T-cell (primary cell): ENCODE measurements at regions not wholly inside any gene's neighbourhood (a gene's known extent, or its start where the extent isn't known, plus 50 kb on each side); places are given as distances from the start of the nearest gene placed in this dataset.
"Not testable (repeated sequence)": the region's sequence is repeated elsewhere in the genome, so short reads cannot be mapped to it uniquely, and the experiment has no call there.

Source experiments
- ATAC-seq, 4 experiments: fragments of 200-7000 bp in 3 of 4; fragments of 150-1000 bp in 1 of 4; cut with Tn5 transposase; replicated peaks in 1 of 4; 1 replicate in 3 of 4; 2 replicates in 1 of 4; pipeline ENCODE4 v1.10.0; 2021; ENCODE audit warnings: moderate library complexity in 3 of 4, mild to moderate bottlenecking in 2 of 4, moderate number of reproducible peaks in 1 of 4
- CTCF ChIA-PET, 2 donors: fragments of 300-600 bp; sonication (Branson Sonifier 250); formaldehyde crosslinking; loops; one replicate each; lab custom pipeline; 2022; ENCODE audit warnings: antibody characterized with exemption in 2 of 2; lab: Charles Lee
- POLR2A ChIA-PET, 2 donors: fragments of 300-600 bp; sonication (Branson Sonifier 250); formaldehyde crosslinking; loops; one replicate each; lab custom pipeline; 2022; ENCODE audit warnings: antibody characterized with exemption in 2 of 2; lab: Charles Lee
- DNase-seq, 35 experiments: peaks; one replicate each; pipeline versions ENCODE4 v3.0.0 to v3.0.0-alpha.2; 2013 to 2023
- H3K27ac ChIP-seq: one replicate; pipeline ENCODE4 v1.5.1; 2013; ENCODE audit warnings: low read length
- H3K27me3 ChIP-seq, 2 experiments: replicated peaks in 1 of 2; 1 replicate in 1 of 2; 2 replicates in 1 of 2; pipeline versions ENCODE4 v1.6.1 to v1.7.0; 2013; ENCODE audit warnings: low read length in 1 of 2, mixed read lengths in 1 of 2; ENCODE audit not compliant: control insufficient read depth in 2 of 2, insufficient read depth in 2 of 2; ENCODE audit errors: extremely low read depth in 1 of 2
- H3K36me3 ChIP-seq, 2 donors: 1 replicate in 1 of 2; 2 replicates in 1 of 2; pipeline versions ENCODE4 v1.6.1 to v1.7.0; 2013; ENCODE audit warnings: low read length in 1 of 2; ENCODE audit not compliant: control insufficient read depth in 2 of 2, insufficient read depth in 1 of 2; ENCODE audit errors: extremely low read depth in 1 of 2
- H3K4me1 ChIP-seq, 2 experiments: 1 replicate in 1 of 2; 2 replicates in 1 of 2; pipeline versions ENCODE4 v1.6.1 to v1.7.0; 2013; ENCODE audit warnings: low read length in 2 of 2, mixed read lengths in 1 of 2; ENCODE audit not compliant: insufficient read depth in 2 of 2, control insufficient read depth in 1 of 2; ENCODE audit errors: extremely low read depth in 1 of 2
- H3K4me3 ChIP-seq, 2 donors: 1 replicate in 1 of 2; 2 replicates in 1 of 2; pipeline versions ENCODE4 v1.5.1 to v1.7.0; 2013; ENCODE audit warnings: mild to moderate bottlenecking in 2 of 2, low read length in 1 of 2, moderate library complexity in 1 of 2; ENCODE audit not compliant: control insufficient read depth in 1 of 2; ENCODE audit errors: extremely low read depth in 1 of 2
- H3K9me3 ChIP-seq: 2 replicates; pipeline ENCODE4 v1.7.0; 2013
- H3K27ac Mint-ChIP-seq, 2 donors: one replicate each; pipeline ENCODE4 v1.8.0; 2020 to 2021; ENCODE audit warnings: mild to moderate bottlenecking in 2 of 2, mixed read lengths in 2 of 2
- H3K27me3 Mint-ChIP-seq, 2 donors: one replicate each; pipeline ENCODE4 v1.8.0; 2021 to 2022; ENCODE audit warnings: mixed read lengths in 2 of 2
- H3K36me3 Mint-ChIP-seq: one replicate; pipeline ENCODE4 v1.8.0; 2021; ENCODE audit warnings: mixed read lengths
- H3K4me1 Mint-ChIP-seq, 3 donors: one replicate each; pipeline ENCODE4 v1.8.0; 2020 to 2022; ENCODE audit warnings: mixed read lengths in 3 of 3, mild to moderate bottlenecking in 1 of 3
- H3K4me3 Mint-ChIP-seq, 3 donors: one replicate each; pipeline ENCODE4 v1.8.0; 2020 to 2022; ENCODE audit warnings: mild to moderate bottlenecking in 3 of 3, mixed read lengths in 3 of 3, moderate library complexity in 3 of 3
- H3K9me3 Mint-ChIP-seq, 3 donors: one replicate each; pipeline ENCODE4 v1.8.0; 2020 to 2022; ENCODE audit warnings: mixed read lengths in 3 of 3
- WGBS: methylation state at CpG from one replicate; pipeline ENCODE4 v1.1.5; 2013; ENCODE audit warnings: missing lambda C conversion rate; ENCODE audit not compliant: insufficient coverage; 5-methylcytosine and 5-hydroxymethylcytosine counted together

GRCh38 chr4:131011961-131012360 is 1916.0 kb downstream of the C4orf33 start:
- H3K27ac ChIP-seq, POLR2A ChIA-PET, H3K4me3 Mint-ChIP-seq, H3K27me3 ChIP-seq, H3K4me3 ChIP-seq, H3K27me3 Mint-ChIP-seq, H3K4me1 Mint-ChIP-seq, H3K27ac Mint-ChIP-seq, DNase-seq, CTCF ChIA-PET, H3K36me3 ChIP-seq, H3K36me3 Mint-ChIP-seq, H3K9me3 ChIP-seq, ATAC-seq, H3K9me3 Mint-ChIP-seq, H3K4me1 ChIP-seq: not testable (repeated sequence)
- WGBS, result 73% methylated on average over 1 of the region's 4 CpGs

GRCh38 chr4:131013226-131013625 is 1917.3 kb downstream of the C4orf33 start:
- no peak overlapping the region for H3K27ac ChIP-seq
- H3K9me3 ChIP-seq, result no peaks in the 10 kb centered on the region
- no peak overlapping the region for H3K4me3 ChIP-seq
- Mint-ChIP-seq H3K27me3 (no peaks in the 10 kb centered on the region), H3K27ac (no peak overlapping the region), H3K4me1 (no peaks in the 10 kb centered on the region), H3K4me3 (no peak overlapping the region), H3K9me3 (peaks cover 0 to 10% (median 7%) of the 10 kb centered on the region in 3 donors), H3K36me3 (no peaks in the 10 kb centered on the region)
- ATAC-seq (no peak), DNase-seq (no peak)
- POLR2A ChIA-PET, result no interaction called here
- H3K27me3 ChIP-seq, result no peaks in the 10 kb centered on the region
- WGBS, result no CpG with 5 or more reads among the region's 1 CpG
- H3K4me1 ChIP-seq, result no peaks in the 10 kb centered on the region
- CTCF ChIA-PET, result no interaction called here
- no peaks in the 10 kb centered on the region for H3K36me3 ChIP-seq

DNA sequence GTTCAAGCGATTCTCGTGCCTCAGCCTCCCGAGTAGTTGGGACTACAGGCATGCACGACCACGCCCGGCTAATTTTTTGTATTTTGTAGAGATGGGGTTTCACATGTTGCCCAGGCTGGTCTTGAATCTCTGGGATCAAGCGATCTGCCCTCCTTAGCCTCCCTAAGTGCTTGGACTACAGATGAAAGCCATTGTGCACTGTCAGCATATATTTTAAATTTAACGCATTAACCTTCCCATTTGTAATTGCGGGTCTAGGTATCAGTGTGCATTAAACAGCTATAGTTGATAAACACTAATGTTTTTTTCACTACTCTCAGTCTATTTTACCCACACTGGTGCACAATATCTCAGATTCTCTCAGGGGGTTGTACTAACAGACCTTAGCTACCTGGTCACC is 1930.8 kb downstream of the C4orf33 start:
- Histone ChIP-seq H3K27me3 (no peaks in the 10 kb centered on the region), H3K9me3 (no peaks in the 10 kb centered on the region), H3K4me3 (no peak overlapping the region), H3K36me3 (no peaks in the 10 kb centered on the region), H3K27ac (no peak overlapping the region), H3K4me1 (no peaks in the 10 kb centered on the region)
- H3K4me1 Mint-ChIP-seq, result no peaks in the 10 kb centered on the region
- H3K27me3 Mint-ChIP-seq, result no peaks in the 10 kb centered on the region
- ATAC-seq, result no peak
- ChIA-PET CTCF (no interaction called here), POLR2A (no interaction called here)
- 100% methylated on average over 1 of the region's 9 CpGs for WGBS
- H3K4me3 Mint-ChIP-seq, result no peak overlapping the region
- no peaks in the 10 kb centered on the region for H3K36me3 Mint-ChIP-seq
- H3K9me3 Mint-ChIP-seq, result peaks cover 4 to 15% (median 8%) of the 10 kb centered on the region in 3 donors
- no peak overlapping the region for H3K27ac Mint-ChIP-seq
- no peak for DNase-seq

- no peak overlapping the region for H3K27ac ChIP-seq
- Mint-ChIP-seq H3K36me3 (no peaks in the 10 kb centered on the region), H3K4me1 (no peaks in the 10 kb centered on the region), H3K27ac (no peak overlapping the region), H3K4me3 (no peak overlapping the region), H3K27me3 (no peaks in the 10 kb centered on the region), H3K9me3 (peaks cover 0 to 9% (median 6%) of the 10 kb centered on the region in 3 donors)
- ChIA-PET CTCF (no interaction called here), POLR2A (no interaction called here)
- H3K4me1 ChIP-seq, result no peaks in the 10 kb centered on the region
- no peaks in the 10 kb centered on the region for H3K36me3 ChIP-seq
- ATAC-seq, result no peak
- no peaks in the 10 kb centered on the region for H3K9me3 ChIP-seq
- no peak for DNase-seq
- no peak overlapping the region for H3K4me3 ChIP-seq
- H3K27me3 ChIP-seq, result no peaks in the 10 kb centered on the region
These were observed 1948.4 kb downstream of the C4orf33 start for GRCh38 chr4:131044368-131044767.

DNA sequence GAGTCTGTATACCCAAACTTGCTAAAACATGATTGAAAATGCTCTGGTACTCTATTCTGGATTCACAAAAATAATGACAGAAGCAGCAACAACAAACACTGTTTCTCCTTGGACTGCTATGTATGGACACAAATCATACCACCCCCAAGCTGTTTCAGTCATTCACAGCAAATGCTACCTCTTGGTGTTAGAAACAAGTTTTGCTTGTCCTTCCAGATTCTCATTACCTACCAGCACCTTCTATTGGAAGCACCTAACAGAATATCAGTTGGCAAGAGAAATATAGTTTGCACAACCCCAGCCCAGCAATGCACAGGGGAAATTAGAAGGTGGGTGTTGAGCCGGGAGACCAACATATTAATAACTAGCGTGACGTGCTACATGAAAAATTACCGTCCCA is 1950.9 kb downstream of the C4orf33 start:
- ATAC-seq (no peak), DNase-seq (no peak)
- Mint-ChIP-seq H3K27ac (no peak overlapping the region), H3K9me3 (peaks cover 6 to 15% (median 10%) of the 10 kb centered on the region in 3 donors), H3K4me1 (no peaks in the 10 kb centered on the region), H3K4me3 (no peak overlapping the region), H3K36me3 (no peaks in the 10 kb centered on the region), H3K27me3 (no peaks in the 10 kb centered on the region)
- ChIA-PET POLR2A (no interaction called here), CTCF (no interaction called here)
- Histone ChIP-seq H3K36me3 (no peaks in the 10 kb centered on the region), H3K4me3 (no peak overlapping the region), H3K27me3 (no peaks in the 10 kb centered on the region), H3K9me3 (no peaks in the 10 kb centered on the region), H3K4me1 (no peaks in the 10 kb centered on the region), H3K27ac (no peak overlapping the region)
- no CpG with 5 or more reads among the region's 4 CpGs for WGBS

DNA sequence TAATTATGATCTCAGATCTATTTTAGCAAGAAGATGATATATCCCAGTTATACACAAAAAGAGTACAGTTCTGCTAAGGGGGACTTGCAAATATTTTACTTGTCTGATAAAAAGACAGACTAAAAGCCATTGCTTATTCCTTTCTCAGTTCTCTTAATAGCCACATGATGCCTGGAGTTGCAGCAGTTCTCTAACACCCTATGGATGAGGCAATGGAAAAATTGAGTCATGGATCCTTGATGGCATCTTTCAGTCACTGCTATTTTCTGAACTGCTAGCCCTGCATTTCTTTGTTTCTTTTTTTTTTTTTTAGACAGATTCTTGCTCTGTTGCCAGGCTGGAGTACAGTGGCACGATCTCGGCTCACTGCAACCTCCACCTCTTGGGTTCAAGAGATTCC is 1956.7 kb downstream of the C4orf33 start:
- POLR2A ChIA-PET, result no interaction called here
- ATAC-seq (no peak), DNase-seq (no peak)
- H3K36me3 Mint-ChIP-seq, result no peaks in the 10 kb centered on the region
- H3K4me1 ChIP-seq, result no peaks in the 10 kb centered on the region
- no CpG with 5 or more reads among the region's 2 CpGs for WGBS
- CTCF ChIA-PET, result no interaction called here
- H3K27me3 Mint-ChIP-seq, result no peaks in the 10 kb centered on the region
- H3K4me3 Mint-ChIP-seq, result no peak overlapping the region
- H3K9me3 Mint-ChIP-seq, result peaks cover 8 to 21% (median 10%) of the 10 kb centered on the region in 3 donors
- no peaks in the 10 kb centered on the region for H3K4me1 Mint-ChIP-seq
- no peaks in the 10 kb centered on the region for H3K27me3 ChIP-seq
- no peaks in the 10 kb centered on the region for H3K36me3 ChIP-seq
- no peaks in the 10 kb centered on the region for H3K9me3 ChIP-seq
- H3K27ac Mint-ChIP-seq, result no peak overlapping the region
- H3K27ac ChIP-seq, result no peak overlapping the region
- H3K4me3 ChIP-seq, result no peak overlapping the region

DNA sequence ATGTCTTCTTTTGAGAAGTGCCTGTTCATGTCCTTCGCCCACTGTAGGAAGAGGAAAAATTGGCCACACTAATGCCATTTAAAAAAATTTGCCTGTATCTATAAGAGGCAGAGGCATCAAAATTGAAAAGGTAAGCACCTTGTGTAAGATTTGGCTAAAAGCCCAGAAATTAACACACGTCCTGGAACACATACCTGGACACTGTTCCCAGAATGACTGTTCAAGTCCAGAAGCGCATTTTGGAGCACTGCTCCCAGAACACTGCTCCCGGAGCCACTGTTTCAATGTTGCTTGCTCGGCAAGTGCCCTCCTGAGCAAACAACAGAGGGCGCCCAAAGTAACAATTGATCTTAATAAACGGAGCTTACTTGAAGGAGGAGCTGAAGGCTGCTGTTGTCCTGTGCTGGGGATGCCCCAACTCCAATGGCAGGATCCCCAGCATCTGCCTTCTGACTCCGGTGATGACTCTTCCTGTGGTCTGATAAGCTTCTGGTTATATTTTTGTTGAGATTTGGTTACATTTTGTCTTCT is 1958.6 kb downstream of the C4orf33 start:
- Histone ChIP-seq H3K27ac (no peak overlapping the region), H3K4me1 (no peaks in the 10 kb centered on the region), H3K36me3 (no peaks in the 10 kb centered on the region), H3K27me3 (no peaks in the 10 kb centered on the region), H3K9me3 (no peaks in the 10 kb centered on the region), H3K4me3 (no peak overlapping the region)
- no peak for ATAC-seq
- DNase-seq, result no peak
- Mint-ChIP-seq H3K9me3 (peaks cover 10 to 22% (median 16%) of the 10 kb centered on the region in 3 donors), H3K36me3 (no peaks in the 10 kb centered on the region), H3K4me1 (no peaks in the 10 kb centered on the region), H3K27ac (no peak overlapping the region), H3K4me3 (no peak overlapping the region), H3K27me3 (no peaks in the 10 kb centered on the region)
- ChIA-PET POLR2A (no interaction called here), CTCF (no interaction called here)
- 75% methylated on average over 4 of the region's 8 CpGs for WGBS
